H4 (cell line): ENCODE measurements at regions not wholly inside any gene's neighbourhood (a gene's known extent, or its start where the extent isn't known, plus 50 kb on each side); places are given as distances from the start of the nearest gene placed in this dataset.
"Not testable (repeated sequence)": the region's sequence is repeated elsewhere in the genome, so short reads cannot be mapped to it uniquely, and the experiment has no call there.

Experiments used
- DNase-seq: peaks from one replicate; pipeline ENCODE4 v3.0.0-alpha.2; 2015; ENCODE audit warnings: low spot score

GRCh38 chr2:144785253-144785652 lies 265.3 kb upstream of the ZEB2 start:
- DNase-seq, result no peak

- DNase-seq, result peak; percentile 88
Measured at GRCh38 chr2:144780983-144781382, 261.1 kb upstream of the ZEB2 start.

- DNase-seq, result no peak
Measured at GRCh38 chr2:144776766-144777165, 256.8 kb upstream of the ZEB2 start.

- DNase-seq, result no peak
Measured at GRCh38 chr2:144774809-144775208, 254.9 kb upstream of the ZEB2 start.

GRCh38 chr2:144771348-144771747 lies 251.4 kb upstream of the ZEB2 start:
- no peak for DNase-seq

- DNase-seq, result no peak
Measured at GRCh38 chr2:144770616-144771230, 250.8 kb upstream of the ZEB2 start.

- DNase-seq, result not testable (repeated sequence)
Measured at GRCh38 chr2:144760939-144761338, 241.0 kb upstream of the ZEB2 start.

GRCh38 chr2:144759746-144760145 lies 239.8 kb upstream of the ZEB2 start:
- DNase-seq, result no peak

- not testable (repeated sequence) for DNase-seq
Measured at GRCh38 chr2:144758196-144758595, 238.3 kb upstream of the ZEB2 start.

GRCh38 chr2:144753416-144753815 lies 233.5 kb upstream of the ZEB2 start:
- no peak for DNase-seq

GRCh38 chr2:144751142-144751905 lies 231.4 kb upstream of the ZEB2 start:
- no peak for DNase-seq

GRCh38 chr2:144749188-144749587 lies 229.3 kb upstream of the ZEB2 start:
- DNase-seq, result no peak

GRCh38 chr2:144748443-144748842 lies 228.5 kb upstream of the ZEB2 start:
- no peak for DNase-seq

GRCh38 chr2:144747571-144747970 lies 227.7 kb upstream of the ZEB2 start:
- DNase-seq, result no peak

- DNase-seq, result no peak
Measured at GRCh38 chr2:144745424-144745823, 225.5 kb upstream of the ZEB2 start.

GRCh38 chr2:144738749-144739148 lies 218.8 kb upstream of the ZEB2 start:
- no peak for DNase-seq

- no peak for DNase-seq
Measured at GRCh38 chr2:144730711-144731110, 210.8 kb upstream of the ZEB2 start.

- not testable (repeated sequence) for DNase-seq
Measured at GRCh38 chr2:144724460-144724859, 204.5 kb upstream of the ZEB2 start.

- no peak for DNase-seq
Measured at GRCh38 chr2:144718376-144718775, 198.5 kb upstream of the ZEB2 start.

- no peak for DNase-seq
Measured at GRCh38 chr2:144715992-144716391, 196.1 kb upstream of the ZEB2 start.

- no peak for DNase-seq
Measured at GRCh38 chr2:144713410-144713809, 193.5 kb upstream of the ZEB2 start.

GRCh38 chr2:144712550-144712940 lies 192.6 kb upstream of the ZEB2 start:
- DNase-seq, result no peak
